SK-N-SH treated with all-trans-retinoic acid at 6 μM for 48 hours (cell line): ENCODE measurements at regions not wholly inside any gene's neighbourhood (a gene's known extent, or its start where the extent isn't known, plus 50 kb on each side); places are given as distances from the start of the nearest gene placed in this dataset.

Experiments
- ARNTL ChIP-seq: fragments of 450-650 bp; formaldehyde crosslinking; IDR thresholded peaks from 2 replicates; pipeline ENCODE4 v1.5.0; 2020; ENCODE audit warnings: low read depth, mild to moderate bottlenecking, moderate library complexity, borderline replicate concordance
- BACH2 ChIP-seq: fragments of 250-450 bp; sonication (Bioruptor Pico); IDR thresholded peaks from 2 replicates; pipeline ENCODE4 v1.9.0; 2021; ENCODE audit warnings: mild to moderate bottlenecking, borderline replicate concordance
- ISL1 ChIP-seq: fragments of 250-450 bp; sonication (Bioruptor Pico); IDR thresholded peaks from 2 replicates; pipeline ENCODE4 v2.1.2; 2022; ENCODE audit warnings: mild to moderate bottlenecking, moderate library complexity
- PPARA ChIP-seq: fragments of 250-450 bp; sonication (Bioruptor Pico); IDR thresholded peaks from 2 replicates; pipeline ENCODE4 v1.5.0; 2020; ENCODE audit warnings: mild to moderate bottlenecking, borderline replicate concordance
- RARB ChIP-seq: fragments of 250-450 bp; sonication (Bioruptor Pico); IDR thresholded peaks from 2 replicates; pipeline ENCODE4 v1.8.0; 2021; ENCODE audit warnings: mild to moderate bottlenecking, moderate library complexity
- TCF4 ChIP-seq: fragments of 250-450 bp; sonication (Bioruptor Pico); IDR thresholded peaks from 2 replicates; pipeline ENCODE4 v1.8.0; 2021; ENCODE audit warnings: mild to moderate bottlenecking, moderate library complexity, borderline replicate concordance
- TOX ChIP-seq: fragments of 250-450 bp; sonication (Bioruptor Pico); IDR thresholded peaks from 2 replicates; pipeline ENCODE4 v1.8.0; 2021; ENCODE audit warnings: mild to moderate bottlenecking, moderate library complexity, borderline replicate concordance
- ZC3H10 ChIP-seq: fragments of 250-450 bp; sonication (Bioruptor Pico); IDR thresholded peaks from 2 replicates; pipeline ENCODE4 v1.5.1; 2021; ENCODE audit warnings: mild to moderate bottlenecking, moderate library complexity
- ZFP30 ChIP-seq: fragments of 450-650 bp; formaldehyde crosslinking; IDR thresholded peaks from 2 replicates; pipeline ENCODE4 v1.5.0; 2022; ENCODE audit warnings: mild to moderate bottlenecking, moderate library complexity
- TF ChIP-seq, protein P1 (sequence below): fragments of 250-450 bp; sonication (Bioruptor Pico); IDR thresholded peaks from 2 replicates; pipeline ENCODE4 v1.8.0; 2020; ENCODE audit warnings: mild to moderate bottlenecking, moderate library complexity, borderline replicate concordance
- TF ChIP-seq, protein P2 (sequence below): fragments of 250-450 bp; sonication (Bioruptor Pico); IDR thresholded peaks from 2 replicates; pipeline ENCODE4 v1.8.0; 2021; ENCODE audit warnings: low read depth, mild to moderate bottlenecking, moderate library complexity, borderline replicate concordance
- TF ChIP-seq, protein P3 (sequence below): fragments of 250-450 bp; sonication (Bioruptor Pico); IDR thresholded peaks from 2 replicates; pipeline ENCODE4 v1.5.1; 2020; ENCODE audit warnings: low read depth, mild to moderate bottlenecking, moderate library complexity

DNA sequence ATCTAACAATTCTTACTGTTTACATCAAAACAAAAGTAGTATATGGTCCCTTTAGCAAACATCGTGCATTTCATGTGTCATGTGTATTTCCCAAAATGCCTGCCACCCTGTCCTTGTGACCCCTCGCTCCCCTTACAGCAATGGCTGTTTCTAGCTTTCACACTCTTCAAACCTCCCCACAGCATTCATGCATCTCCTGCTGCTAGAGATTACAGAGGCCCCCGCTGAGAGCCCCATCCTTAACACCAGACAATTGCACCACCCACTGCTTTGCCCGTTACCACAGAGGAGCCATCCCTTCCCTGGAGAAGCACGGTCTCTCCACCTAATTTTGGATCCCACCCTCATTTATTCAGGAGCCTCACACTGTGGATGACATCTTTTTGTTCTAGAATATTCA is 149.7 kb upstream of the IRX4 start:
- TF ChIP-seq BACH2, result no peak
- TF ChIP-seq, protein P1, sequence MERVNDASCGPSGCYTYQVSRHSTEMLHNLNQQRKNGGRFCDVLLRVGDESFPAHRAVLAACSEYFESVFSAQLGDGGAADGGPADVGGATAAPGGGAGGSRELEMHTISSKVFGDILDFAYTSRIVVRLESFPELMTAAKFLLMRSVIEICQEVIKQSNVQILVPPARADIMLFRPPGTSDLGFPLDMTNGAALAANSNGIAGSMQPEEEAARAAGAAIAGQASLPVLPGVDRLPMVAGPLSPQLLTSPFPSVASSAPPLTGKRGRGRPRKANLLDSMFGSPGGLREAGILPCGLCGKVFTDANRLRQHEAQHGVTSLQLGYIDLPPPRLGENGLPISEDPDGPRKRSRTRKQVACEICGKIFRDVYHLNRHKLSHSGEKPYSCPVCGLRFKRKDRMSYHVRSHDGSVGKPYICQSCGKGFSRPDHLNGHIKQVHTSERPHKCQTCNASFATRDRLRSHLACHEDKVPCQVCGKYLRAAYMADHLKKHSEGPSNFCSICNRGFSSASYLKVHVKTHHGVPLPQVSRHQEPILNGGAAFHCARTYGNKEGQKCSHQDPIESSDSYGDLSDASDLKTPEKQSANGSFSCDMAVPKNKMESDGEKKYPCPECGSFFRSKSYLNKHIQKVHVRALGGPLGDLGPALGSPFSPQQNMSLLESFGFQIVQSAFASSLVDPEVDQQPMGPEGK (CRISPR knock-in tag), result no peak
- no peak for TF ChIP-seq ARNTL (CRISPR knock-in tag)
- no peak for TF ChIP-seq ISL1 (CRISPR knock-in tag)
- TF ChIP-seq PPARA, result no peak
- no peak for TF ChIP-seq TCF4 (CRISPR knock-in tag)
- no peak for TF ChIP-seq RARB (CRISPR knock-in tag)
- TF ChIP-seq ZC3H10 (CRISPR knock-in tag), result no peak
- TF ChIP-seq TOX (CRISPR knock-in tag), result no peak
- no peak for TF ChIP-seq ZFP30 (CRISPR knock-in tag)
- TF ChIP-seq, protein P2, sequence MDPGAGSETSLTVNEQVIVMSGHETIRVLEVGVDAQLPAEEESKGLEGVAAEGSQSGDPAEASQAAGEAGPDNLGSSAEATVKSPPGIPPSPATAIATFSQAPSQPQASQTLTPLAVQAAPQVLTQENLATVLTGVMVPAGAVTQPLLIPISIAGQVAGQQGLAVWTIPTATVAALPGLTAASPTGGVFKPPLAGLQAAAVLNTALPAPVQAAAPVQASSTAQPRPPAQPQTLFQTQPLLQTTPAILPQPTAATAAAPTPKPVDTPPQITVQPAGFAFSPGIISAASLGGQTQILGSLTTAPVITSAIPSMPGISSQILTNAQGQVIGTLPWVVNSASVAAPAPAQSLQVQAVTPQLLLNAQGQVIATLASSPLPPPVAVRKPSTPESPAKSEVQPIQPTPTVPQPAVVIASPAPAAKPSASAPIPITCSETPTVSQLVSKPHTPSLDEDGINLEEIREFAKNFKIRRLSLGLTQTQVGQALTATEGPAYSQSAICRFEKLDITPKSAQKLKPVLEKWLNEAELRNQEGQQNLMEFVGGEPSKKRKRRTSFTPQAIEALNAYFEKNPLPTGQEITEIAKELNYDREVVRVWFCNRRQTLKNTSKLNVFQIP (CRISPR knock-in tag), result no peak
- TF ChIP-seq, protein P3, sequence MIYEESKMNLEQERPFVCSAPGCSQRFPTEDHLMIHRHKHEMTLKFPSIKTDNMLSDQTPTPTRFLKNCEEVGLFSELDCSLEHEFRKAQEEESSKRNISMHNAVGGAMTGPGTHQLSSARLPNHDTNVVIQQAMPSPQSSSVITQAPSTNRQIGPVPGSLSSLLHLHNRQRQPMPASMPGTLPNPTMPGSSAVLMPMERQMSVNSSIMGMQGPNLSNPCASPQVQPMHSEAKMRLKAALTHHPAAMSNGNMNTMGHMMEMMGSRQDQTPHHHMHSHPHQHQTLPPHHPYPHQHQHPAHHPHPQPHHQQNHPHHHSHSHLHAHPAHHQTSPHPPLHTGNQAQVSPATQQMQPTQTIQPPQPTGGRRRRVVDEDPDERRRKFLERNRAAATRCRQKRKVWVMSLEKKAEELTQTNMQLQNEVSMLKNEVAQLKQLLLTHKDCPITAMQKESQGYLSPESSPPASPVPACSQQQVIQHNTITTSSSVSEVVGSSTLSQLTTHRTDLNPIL (CRISPR knock-in tag), result no peak
